ENCODE measurements at regions not wholly inside any gene's neighbourhood (a gene's known extent, or its start where the extent isn't known, plus 50 kb on each side); places are given as distances from the start of the nearest gene placed in this dataset.

- CTCF ChIA-PET (ENCODE audit: low intra/inter-chr PET ratio, low total read pairs) = no interaction called here
These were observed 817.3 kb upstream of the API5 start for GRCh38 chr11:42494459-42494858.

GRCh38 chr11:42498971-42499370 is 812.8 kb upstream of the API5 start:
- no peak overlapping the region for H3K4me2 ChIP-seq (ENCODE audit: low read depth, low read length)
- no peak overlapping the region for H2AFZ ChIP-seq (ENCODE audit: low read length)
- ChIA-PET CTCF (ENCODE audit: low intra/inter-chr PET ratio, low total read pairs) (no interaction called here), POLR2A (no interaction called here)
- no peaks in the 10 kb centered on the region for H3K79me2 ChIP-seq (ENCODE audit: insufficient read depth, low read length)
- H3K9me3 ChIP-seq (ENCODE audit: low read length) = peaks cover 38% of the 10 kb centered on the region
- no peak overlapping the region for H3K9ac ChIP-seq (ENCODE audit: insufficient read depth, low read depth, low read length)
- DNase-seq (ENCODE audit: low spot score) (no peak), ATAC-seq (no peak), FAIRE-seq (no peak)
- H3K27ac ChIP-seq (ENCODE audit: extremely low read length, insufficient read depth, low read length) = no peak overlapping the region
- no peaks in the 10 kb centered on the region for H3K27me3 ChIP-seq (ENCODE audit: control insufficient read depth in 1 of 2, insufficient read depth in 2 of 2, low read length in 2 of 2)
- 3% methylated on average over 3 of the region's 3 CpGs for WGBS (ENCODE audit: low lambda C conversion rate)
- H4K20me1 ChIP-seq (ENCODE audit: insufficient read depth, low read length) = no peaks in the 10 kb centered on the region
- intact Hi-C loops (cut with micrococcal nuclease; ENCODE audit: unreplicated experiment) = no loop called here
- H3K4me1 ChIP-seq (ENCODE audit: insufficient read depth, low read length) = no peaks in the 10 kb centered on the region
- no peaks in the 10 kb centered on the region for H3K36me3 ChIP-seq (replicated peaks in 1 of 2; ENCODE audit: control insufficient read depth in 1 of 2, insufficient read depth in 2 of 2, low read length in 2 of 2)
- in situ Hi-C loops (cut with HindIII; ENCODE audit: extremely low pct_ligation_motif_present, low pct_unique_long_range_greater_than_20kb) = no loop called here
- BruUV-seq (replicated peaks) = no TSS peak
- no peak overlapping the region for H3K4me3 ChIP-seq (replicated peaks in 1 of 3; ENCODE audit: insufficient read depth in 1 of 3, low read depth in 2 of 3, low read length in 3 of 3)
- TF ChIP-seq SP2 (CRISPR knock-in tag; IDR thresholded peaks at IDR 0.05) (no peak), RFX1 (IDR thresholded peaks at IDR 0.05) (no peak), ZNF281 (CRISPR knock-in tag; IDR thresholded peaks at IDR 0.05; ENCODE audit: borderline replicate concordance) (no peak), ZNF317 (CRISPR knock-in tag; IDR thresholded peaks at IDR 0.05) (no peak), ZNF510 (CRISPR knock-in tag; IDR thresholded peaks at IDR 0.05; ENCODE audit: low read depth) (no peak), ZNF232 (CRISPR knock-in tag; IDR thresholded peaks at IDR 0.05; ENCODE audit: borderline replicate concordance) (no peak)

More at GRCh38 chr11:42494459-42494858, 817.3 kb upstream of the API5 start:
- H3K4me1 ChIP-seq (ENCODE audit: insufficient read depth, low read length) = no peaks in the 10 kb centered on the region
- H4K20me1 ChIP-seq (ENCODE audit: insufficient read depth, low read length) = no peaks in the 10 kb centered on the region
- POLR2A ChIA-PET = no interaction called here
- ATAC-seq (no peak), DNase-seq (ENCODE audit: low spot score) (no peak), FAIRE-seq (no peak)
- H3K9me3 ChIP-seq (ENCODE audit: low read length) = peaks cover 15% of the 10 kb centered on the region
- H2AFZ ChIP-seq (ENCODE audit: low read length) = no peak overlapping the region
- no peak overlapping the region for H3K9ac ChIP-seq (ENCODE audit: insufficient read depth, low read depth, low read length)
- H3K27ac ChIP-seq (ENCODE audit: extremely low read length, insufficient read depth, low read length) = no peak overlapping the region
- in situ Hi-C loops (cut with HindIII; ENCODE audit: extremely low pct_ligation_motif_present, low pct_unique_long_range_greater_than_20kb) = no loop called here
- no peaks in the 10 kb centered on the region for H3K36me3 ChIP-seq (replicated peaks in 1 of 2; ENCODE audit: control insufficient read depth in 1 of 2, insufficient read depth in 2 of 2, low read length in 2 of 2)
- H3K4me2 ChIP-seq (ENCODE audit: low read depth, low read length) = no peak overlapping the region
- H3K4me3 ChIP-seq (replicated peaks in 1 of 3; ENCODE audit: insufficient read depth in 1 of 3, low read depth in 2 of 3, low read length in 3 of 3) = no peak overlapping the region
- TF ChIP-seq ZSCAN21 (CRISPR knock-in tag; IDR thresholded peaks at IDR 0.05; ENCODE audit: borderline replicate concordance) (no peak), ZNF44 (CRISPR knock-in tag; IDR thresholded peaks at IDR 0.05) (no peak), E2F5 (CRISPR knock-in tag; conservative IDR thresholded peaks at IDR 0.05) (no peak), PHF21A (CRISPR knock-in tag; IDR thresholded peaks at IDR 0.05) (no peak), MEF2D (CRISPR knock-in tag; IDR thresholded peaks at IDR 0.05) (no peak), SNAI1 (CRISPR knock-in tag; IDR thresholded peaks at IDR 0.05; ENCODE audit: borderline replicate concordance) (no peak), POLR2G (IDR thresholded peaks at IDR 0.05; ENCODE audit: low read depth, low read length) (no peak), NFE2L2 (IDR thresholded peaks at IDR 0.05; ENCODE audit: low read length) (no peak), ZNF878 (CRISPR knock-in tag; IDR thresholded peaks at IDR 0.05) (no peak), ZNF326 (CRISPR knock-in tag; IDR thresholded peaks at IDR 0.05; ENCODE audit: borderline replicate concordance) (no peak), ZNF34 (CRISPR knock-in tag; IDR thresholded peaks at IDR 0.05; ENCODE audit: borderline replicate concordance) (no peak), SRY (CRISPR knock-in tag; IDR thresholded peaks at IDR 0.05) (no peak), ZNF136 (CRISPR knock-in tag; IDR thresholded peaks at IDR 0.05; ENCODE audit: low read depth) (no peak), ZNF580 (CRISPR knock-in tag; IDR thresholded peaks at IDR 0.05; ENCODE audit: borderline replicate concordance, low read depth) (no peak), HNRNPH1 (optimal IDR thresholded peaks at IDR 0.05; ENCODE audit: low read depth, low read length) (no peak)
- H3K79me2 ChIP-seq (ENCODE audit: insufficient read depth, low read length) = no peaks in the 10 kb centered on the region
- no TSS peak for BruUV-seq (replicated peaks)
- no peaks in the 10 kb centered on the region for H3K27me3 ChIP-seq (ENCODE audit: control insufficient read depth in 1 of 2, insufficient read depth in 2 of 2, low read length in 2 of 2)
- intact Hi-C loops (cut with micrococcal nuclease; ENCODE audit: unreplicated experiment) = no loop called here
- 43% methylated on average over 9 of the region's 9 CpGs for WGBS (ENCODE audit: low lambda C conversion rate)
